ENCODE measurements at regions not wholly inside any gene's neighbourhood (a gene's known extent, or its start where the extent isn't known, plus 50 kb on each side); places are given as distances from the start of the nearest gene placed in this dataset.

- Histone ChIP-seq H3K56ac (ENCODE audit: low read length) (no peak overlapping the region), H3K36me3 (ENCODE audit: control insufficient read depth, insufficient read depth, low read length) (no peaks in the 10 kb centered on the region), H3K18ac (ENCODE audit: low read length) (no peak overlapping the region), H4K5ac (ENCODE audit: low read length) (no peak overlapping the region), H3K4me3 (ENCODE audit: low read length) (no peak overlapping the region), H3K27me3 (ENCODE audit: insufficient read depth, low read length, poor library complexity) (no peaks in the 10 kb centered on the region), H2BK5ac (ENCODE audit: low read length) (no peak overlapping the region), H3K4ac (ENCODE audit: low read depth, low read length) (no peak overlapping the region), H2BK15ac (replicated peaks; ENCODE audit: low read depth) (no peak overlapping the region), H4K8ac (ENCODE audit: low read depth, low read length) (no peak overlapping the region), H2BK120ac (ENCODE audit: low read depth, low read length) (no peak overlapping the region), H3K4me1 (ENCODE audit: control insufficient read depth, low read depth, low read length) (peaks cover under 1% of the 10 kb centered on the region), H3K23ac (ENCODE audit: low read length) (no peak overlapping the region), H3K79me2 (ENCODE audit: control insufficient read depth, insufficient read depth, low read length) (no peaks in the 10 kb centered on the region), H3K27ac (ENCODE audit: low read depth, low read length) (no peak overlapping the region), H2AK5ac (ENCODE audit: low read length) (no peak overlapping the region), H3K4me2 (ENCODE audit: low read length) (no peak overlapping the region), H3K79me1 (ENCODE audit: low read length) (no peaks in the 10 kb centered on the region), H3K9ac (ENCODE audit: low read length) (no peak overlapping the region)
- no peak for DNase-seq
- WGBS (ENCODE audit: extremely low coverage, insufficient coverage, low lambda C conversion rate) = no CpG with 5 or more reads among the region's 3 CpGs
These were observed 950.4 kb downstream of the EFNA5 start for GRCh38 chr5:106720367-106720766.

GRCh38 chr5:106699796-106700195, 970.9 kb downstream of the EFNA5 start:
- no peak overlapping the region for H3K9ac ChIP-seq (ENCODE audit: low read length)

GRCh38 chr5:106699198-106699597, 971.5 kb downstream of the EFNA5 start:
- Histone ChIP-seq H3K18ac (ENCODE audit: low read length) (no peak overlapping the region), H4K5ac (ENCODE audit: low read length) (no peak overlapping the region), H3K4me1 (ENCODE audit: control insufficient read depth, low read depth, low read length) (no peaks in the 10 kb centered on the region), H3K4me2 (ENCODE audit: low read length) (no peak overlapping the region), H4K8ac (ENCODE audit: low read depth, low read length) (no peak overlapping the region), H2BK15ac (replicated peaks; ENCODE audit: low read depth) (no peak overlapping the region), H2BK120ac (ENCODE audit: low read depth, low read length) (no peak overlapping the region), H3K9ac (ENCODE audit: low read length) (no peak overlapping the region), H3K4me3 (ENCODE audit: low read length) (no peak overlapping the region), H3K27me3 (ENCODE audit: insufficient read depth, low read length, poor library complexity) (no peaks in the 10 kb centered on the region), H3K23ac (ENCODE audit: low read length) (no peak overlapping the region), H2AK5ac (ENCODE audit: low read length) (no peak overlapping the region), H2BK5ac (ENCODE audit: low read length) (no peak overlapping the region), H3K4ac (ENCODE audit: low read depth, low read length) (no peak overlapping the region), H3K79me1 (ENCODE audit: low read length) (no peaks in the 10 kb centered on the region), H3K79me2 (ENCODE audit: control insufficient read depth, insufficient read depth, low read length) (no peaks in the 10 kb centered on the region), H3K36me3 (ENCODE audit: control insufficient read depth, insufficient read depth, low read length) (no peaks in the 10 kb centered on the region), H3K27ac (ENCODE audit: low read depth, low read length) (no peak overlapping the region), H3K56ac (ENCODE audit: low read length) (no peak overlapping the region)
- DNase-seq = peak; percentile 77
- WGBS (ENCODE audit: extremely low coverage, insufficient coverage, low lambda C conversion rate) = no CpG with 5 or more reads among the region's 6 CpGs

More at GRCh38 chr5:106699796-106700195, 970.9 kb downstream of the EFNA5 start:
- Histone ChIP-seq H2BK15ac (replicated peaks; ENCODE audit: low read depth) (no peak overlapping the region), H3K27ac (ENCODE audit: low read depth, low read length) (no peak overlapping the region), H2BK120ac (ENCODE audit: low read depth, low read length) (no peak overlapping the region), H4K8ac (ENCODE audit: low read depth, low read length) (no peak overlapping the region), H3K4me3 (ENCODE audit: low read length) (no peak overlapping the region), H3K4ac (ENCODE audit: low read depth, low read length) (no peak overlapping the region), H2AK5ac (ENCODE audit: low read length) (no peak overlapping the region), H3K56ac (ENCODE audit: low read length) (no peak overlapping the region), H4K5ac (ENCODE audit: low read length) (no peak overlapping the region), H3K4me1 (ENCODE audit: control insufficient read depth, low read depth, low read length) (no peaks in the 10 kb centered on the region), H3K79me2 (ENCODE audit: control insufficient read depth, insufficient read depth, low read length) (no peaks in the 10 kb centered on the region), H3K4me2 (ENCODE audit: low read length) (no peak overlapping the region), H3K23ac (ENCODE audit: low read length) (no peak overlapping the region), H3K27me3 (ENCODE audit: insufficient read depth, low read length, poor library complexity) (no peaks in the 10 kb centered on the region), H3K79me1 (ENCODE audit: low read length) (no peaks in the 10 kb centered on the region), H3K36me3 (ENCODE audit: control insufficient read depth, insufficient read depth, low read length) (no peaks in the 10 kb centered on the region), H2BK5ac (ENCODE audit: low read length) (no peak overlapping the region), H3K18ac (ENCODE audit: low read length) (no peak overlapping the region)
- WGBS (ENCODE audit: extremely low coverage, insufficient coverage, low lambda C conversion rate) = no CpG with 5 or more reads among the region's 1 CpG
- DNase-seq = peak; percentile 3

GRCh38 chr5:106698169-106698568, 972.6 kb downstream of the EFNA5 start:
- Histone ChIP-seq H2BK120ac (ENCODE audit: low read depth, low read length) (no peak overlapping the region), H3K4me2 (ENCODE audit: low read length) (no peak overlapping the region), H3K4me1 (ENCODE audit: control insufficient read depth, low read depth, low read length) (no peaks in the 10 kb centered on the region), H4K5ac (ENCODE audit: low read length) (no peak overlapping the region), H2BK15ac (replicated peaks; ENCODE audit: low read depth) (no peak overlapping the region), H3K27me3 (ENCODE audit: insufficient read depth, low read length, poor library complexity) (no peaks in the 10 kb centered on the region), H3K79me1 (ENCODE audit: low read length) (no peaks in the 10 kb centered on the region), H3K56ac (ENCODE audit: low read length) (no peak overlapping the region), H3K23ac (ENCODE audit: low read length) (no peak overlapping the region), H3K4ac (ENCODE audit: low read depth, low read length) (no peak overlapping the region), H3K27ac (ENCODE audit: low read depth, low read length) (no peak overlapping the region), H3K9ac (ENCODE audit: low read length) (no peak overlapping the region), H3K4me3 (ENCODE audit: low read length) (no peak overlapping the region), H3K18ac (ENCODE audit: low read length) (no peak overlapping the region), H3K79me2 (ENCODE audit: control insufficient read depth, insufficient read depth, low read length) (no peaks in the 10 kb centered on the region), H2BK5ac (ENCODE audit: low read length) (no peak overlapping the region), H4K8ac (ENCODE audit: low read depth, low read length) (no peak overlapping the region), H2AK5ac (ENCODE audit: low read length) (no peak overlapping the region), H3K36me3 (ENCODE audit: control insufficient read depth, insufficient read depth, low read length) (no peaks in the 10 kb centered on the region)
- WGBS (ENCODE audit: extremely low coverage, insufficient coverage, low lambda C conversion rate) = no CpG with 5 or more reads among the region's 5 CpGs
- DNase-seq = peak; percentile 6

GRCh38 chr5:106691701-106692100, 979.0 kb downstream of the EFNA5 start:
- Histone ChIP-seq H3K9ac (ENCODE audit: low read length) (no peak overlapping the region), H2BK15ac (replicated peaks; ENCODE audit: low read depth) (no peak overlapping the region), H3K27ac (ENCODE audit: low read depth, low read length) (no peak overlapping the region), H2BK120ac (ENCODE audit: low read depth, low read length) (no peak overlapping the region), H3K36me3 (ENCODE audit: control insufficient read depth, insufficient read depth, low read length) (no peaks in the 10 kb centered on the region), H2BK5ac (ENCODE audit: low read length) (no peak overlapping the region), H3K79me1 (ENCODE audit: low read length) (no peaks in the 10 kb centered on the region), H3K4ac (ENCODE audit: low read depth, low read length) (no peak overlapping the region), H4K5ac (ENCODE audit: low read length) (no peak overlapping the region), H3K27me3 (ENCODE audit: insufficient read depth, low read length, poor library complexity) (no peaks in the 10 kb centered on the region), H3K4me3 (ENCODE audit: low read length) (no peak overlapping the region), H2AK5ac (ENCODE audit: low read length) (no peak overlapping the region), H4K8ac (ENCODE audit: low read depth, low read length) (no peak overlapping the region), H3K23ac (ENCODE audit: low read length) (no peak overlapping the region), H3K56ac (ENCODE audit: low read length) (no peak overlapping the region), H3K4me1 (ENCODE audit: control insufficient read depth, low read depth, low read length) (no peaks in the 10 kb centered on the region), H3K79me2 (ENCODE audit: control insufficient read depth, insufficient read depth, low read length) (no peaks in the 10 kb centered on the region), H3K18ac (ENCODE audit: low read length) (no peak overlapping the region), H3K4me2 (ENCODE audit: low read length) (no peak overlapping the region)
- WGBS (ENCODE audit: extremely low coverage, insufficient coverage, low lambda C conversion rate) = no CpG with 5 or more reads among the region's 2 CpGs
- no peak for DNase-seq

- Histone ChIP-seq H2AK5ac (ENCODE audit: low read length) (no peak overlapping the region), H2BK15ac (replicated peaks; ENCODE audit: low read depth) (no peak overlapping the region), H3K36me3 (ENCODE audit: control insufficient read depth, insufficient read depth, low read length) (no peaks in the 10 kb centered on the region), H3K79me1 (ENCODE audit: low read length) (no peaks in the 10 kb centered on the region), H3K27ac (ENCODE audit: low read depth, low read length) (no peak overlapping the region), H3K4me2 (ENCODE audit: low read length) (no peak overlapping the region), H3K27me3 (ENCODE audit: insufficient read depth, low read length, poor library complexity) (no peaks in the 10 kb centered on the region), H3K4me1 (ENCODE audit: control insufficient read depth, low read depth, low read length) (no peaks in the 10 kb centered on the region), H4K8ac (ENCODE audit: low read depth, low read length) (no peak overlapping the region), H3K79me2 (ENCODE audit: control insufficient read depth, insufficient read depth, low read length) (no peaks in the 10 kb centered on the region), H3K23ac (ENCODE audit: low read length) (no peak overlapping the region), H4K5ac (ENCODE audit: low read length) (no peak overlapping the region), H3K4ac (ENCODE audit: low read depth, low read length) (no peak overlapping the region), H3K56ac (ENCODE audit: low read length) (no peak overlapping the region), H2BK5ac (ENCODE audit: low read length) (no peak overlapping the region), H2BK120ac (ENCODE audit: low read depth, low read length) (no peak overlapping the region), H3K18ac (ENCODE audit: low read length) (no peak overlapping the region), H3K4me3 (ENCODE audit: low read length) (no peak overlapping the region), H3K9ac (ENCODE audit: low read length) (no peak overlapping the region)
- no peak for DNase-seq
- no CpG with 5 or more reads among the region's 1 CpG for WGBS (ENCODE audit: extremely low coverage, insufficient coverage, low lambda C conversion rate)
These were observed 980.2 kb downstream of the EFNA5 start for GRCh38 chr5:106690585-106690984.
